CD4-positive, alpha-beta memory T cell (primary cell): ENCODE measurements at regions not wholly inside any gene's neighbourhood (a gene's known extent, or its start where the extent isn't known, plus 50 kb on each side); places are given as distances from the start of the nearest gene placed in this dataset.

Source experiments
- CTCF ChIA-PET: fragments of 350-600 bp; sonication (Branson Sonifier 250); formaldehyde crosslinking; loops from one replicate; lab custom pipeline; 2021; ENCODE audit warnings: inconsistent platforms; ENCODE audit not compliant: partially characterized antibody; lab: Charles Lee
- POLR2A ChIA-PET: fragments of 350-600 bp; sonication (Branson Sonifier 250); formaldehyde crosslinking; loops from one replicate; lab custom pipeline; 2021; ENCODE audit not compliant: partially characterized antibody; lab: Charles Lee
- DNase-seq, 5 donors: peaks; one replicate each; pipeline versions ENCODE4 v3.0.0 to v3.0.0-alpha.2; 2020 to 2022; ENCODE audit warnings: mixed read lengths in 1 of 5
- H3K27ac ChIP-seq: one replicate; pipeline ENCODE4 v1.7.0; 2013; ENCODE audit warnings: low read depth, low read length
- H3K27me3 ChIP-seq: 2 replicates; pipeline ENCODE4 v1.7.0; 2013; ENCODE audit warnings: mild to moderate bottlenecking, low read length, moderate library complexity; ENCODE audit not compliant: insufficient read depth
- H3K36me3 ChIP-seq: 2 replicates; pipeline ENCODE4 v1.7.0; 2013; ENCODE audit warnings: mild to moderate bottlenecking, low read length, moderate library complexity; ENCODE audit not compliant: insufficient read depth
- H3K4me1 ChIP-seq: 2 replicates; pipeline ENCODE4 v1.7.0; 2013; ENCODE audit warnings: mild to moderate bottlenecking, low read length, moderate library complexity; ENCODE audit not compliant: insufficient read depth
- H3K4me3 ChIP-seq, 2 donors: one replicate each; pipeline ENCODE4 v1.7.0; 2013; ENCODE audit warnings: low read length in 2 of 2, mild to moderate bottlenecking in 1 of 2
- H3K9me3 ChIP-seq, 2 donors: one replicate each; pipeline ENCODE4 v1.7.0; 2013; ENCODE audit warnings: low read length in 2 of 2, control low read depth in 1 of 2; ENCODE audit not compliant: control insufficient read depth in 1 of 2
- H3K27ac Mint-ChIP-seq, 7 donors: one replicate each; pipeline ENCODE4 v1.8.0; 2020 to 2021; ENCODE audit warnings: mixed read lengths in 7 of 7, mild to moderate bottlenecking in 6 of 7, inconsistent platforms in 3 of 7, moderate library complexity in 3 of 7
- H3K27me3 Mint-ChIP-seq, 2 donors: one replicate each; pipeline ENCODE4 v1.8.0; 2020 to 2021; ENCODE audit warnings: mixed read lengths in 2 of 2
- H3K36me3 Mint-ChIP-seq, 2 donors: one replicate each; pipeline ENCODE4 v1.8.0; 2020 to 2021; ENCODE audit warnings: mixed read lengths in 2 of 2, inconsistent platforms in 1 of 2, mild to moderate bottlenecking in 1 of 2
- H3K4me1 Mint-ChIP-seq, 4 donors: one replicate each; pipeline ENCODE4 v1.8.0; 2020 to 2021; ENCODE audit warnings: mixed read lengths in 4 of 4, mild to moderate bottlenecking in 1 of 4
- H3K4me3 Mint-ChIP-seq, 8 donors: one replicate each; pipeline ENCODE4 v1.8.0; 2020 to 2021; ENCODE audit warnings: mixed read lengths in 8 of 8, mild to moderate bottlenecking in 7 of 8, moderate library complexity in 6 of 8, inconsistent platforms in 3 of 8
- H3K9me3 Mint-ChIP-seq, 8 donors: one replicate each; pipeline ENCODE4 v1.8.0; 2020 to 2021; ENCODE audit warnings: mixed read lengths in 8 of 8, mild to moderate bottlenecking in 5 of 8, inconsistent platforms in 3 of 8, moderate library complexity in 1 of 8
- intact Hi-C: fragments of 100-400 bp; cut with micrococcal nuclease; formaldehyde crosslinking; loops from one replicate; pipeline ENCODE4 v1.15.1; 2023

DNA sequence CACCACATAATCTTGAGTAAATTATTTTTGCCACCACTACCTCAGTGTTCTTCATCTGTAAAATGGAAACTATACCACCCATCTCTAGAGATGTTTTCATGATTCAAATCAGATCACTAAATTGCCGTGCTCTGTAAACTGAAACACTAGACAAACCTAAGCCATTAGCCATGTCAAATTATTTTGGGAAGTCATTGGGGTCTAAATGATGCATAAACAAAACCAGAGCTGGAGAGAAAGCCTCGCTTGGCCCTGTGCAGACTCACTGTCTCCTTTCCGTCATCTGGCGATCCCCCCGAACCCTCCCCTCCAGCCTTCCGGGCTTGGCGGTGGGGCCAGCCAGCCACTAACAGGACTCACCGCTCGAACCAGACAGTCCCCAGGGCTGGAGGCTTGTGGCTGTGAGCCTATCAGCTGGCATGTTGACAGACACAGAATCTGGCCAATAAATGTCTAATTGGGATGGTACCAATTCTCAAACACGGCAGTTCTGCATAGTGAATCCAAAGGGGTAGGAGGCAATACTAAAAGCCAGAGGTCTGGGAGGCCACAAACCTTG, 256.5 kb downstream of the SEC61B start:
- H3K36me3 ChIP-seq: no peaks in the 10 kb centered on the region
- no peaks in the 10 kb centered on the region for H3K9me3 ChIP-seq
- ChIA-PET POLR2A (no interaction called here), CTCF (no interaction called here)
- intact Hi-C loops: no loop called here
- H3K27me3 ChIP-seq: no peaks in the 10 kb centered on the region
- H3K4me3 ChIP-seq: no peak overlapping the region
- no peaks in the 10 kb centered on the region for H3K4me1 ChIP-seq
- Mint-ChIP-seq H3K27ac (no peak overlapping the region), H3K4me3 (no peak overlapping the region), H3K9me3 (peaks cover 0 to 3% (median 0%) of the 10 kb centered on the region in 8 donors), H3K4me1 (no peaks in the 10 kb centered on the region), H3K36me3 (no peaks in the 10 kb centered on the region), H3K27me3 (peaks cover 5 to 9% of the 10 kb centered on the region in 2 donors)
- no peak overlapping the region for H3K27ac ChIP-seq
- DNase-seq: no peak

GRCh38 chr9:99479929-99480328, 257.8 kb downstream of the SEC61B start:
- POLR2A ChIA-PET: no interaction called here
- H3K4me1 ChIP-seq: no peaks in the 10 kb centered on the region
- H3K4me3 ChIP-seq: no peak overlapping the region
- no peak overlapping the region for H3K27ac ChIP-seq
- H3K27me3 Mint-ChIP-seq: peaks cover 2 to 6% of the 10 kb centered on the region in 2 donors
- H3K27ac Mint-ChIP-seq: no peak overlapping the region
- no peaks in the 10 kb centered on the region for H3K9me3 ChIP-seq
- H3K4me1 Mint-ChIP-seq: no peaks in the 10 kb centered on the region
- DNase-seq: no peak
- H3K36me3 Mint-ChIP-seq: no peaks in the 10 kb centered on the region
- no peak overlapping the region for H3K4me3 Mint-ChIP-seq
- intact Hi-C loops: no loop called here
- H3K36me3 ChIP-seq: no peaks in the 10 kb centered on the region
- no peaks in the 10 kb centered on the region for H3K27me3 ChIP-seq
- CTCF ChIA-PET: no interaction called here
- peaks cover 0 to 4% (median 0%) of the 10 kb centered on the region in 8 donors for H3K9me3 Mint-ChIP-seq

GRCh38 chr9:99485459-99485858, 263.4 kb downstream of the SEC61B start:
- ChIA-PET CTCF (no interaction called here), POLR2A (no interaction called here)
- Mint-ChIP-seq H3K4me1 (no peaks in the 10 kb centered on the region), H3K27me3 (peaks cover 21 to 22% of the 10 kb centered on the region in 2 donors), H3K27ac (no peak overlapping the region), H3K36me3 (no peaks in the 10 kb centered on the region), H3K4me3 (no peak overlapping the region), H3K9me3 (peaks cover 0 to 11% (median 2%) of the 10 kb centered on the region in 8 donors)
- Histone ChIP-seq H3K36me3 (no peaks in the 10 kb centered on the region), H3K27ac (no peak overlapping the region), H3K4me1 (no peaks in the 10 kb centered on the region), H3K9me3 (no peaks in the 10 kb centered on the region), H3K4me3 (no peak overlapping the region), H3K27me3 (no peaks in the 10 kb centered on the region)
- DNase-seq: no peak
- intact Hi-C loops: no loop called here

DNA sequence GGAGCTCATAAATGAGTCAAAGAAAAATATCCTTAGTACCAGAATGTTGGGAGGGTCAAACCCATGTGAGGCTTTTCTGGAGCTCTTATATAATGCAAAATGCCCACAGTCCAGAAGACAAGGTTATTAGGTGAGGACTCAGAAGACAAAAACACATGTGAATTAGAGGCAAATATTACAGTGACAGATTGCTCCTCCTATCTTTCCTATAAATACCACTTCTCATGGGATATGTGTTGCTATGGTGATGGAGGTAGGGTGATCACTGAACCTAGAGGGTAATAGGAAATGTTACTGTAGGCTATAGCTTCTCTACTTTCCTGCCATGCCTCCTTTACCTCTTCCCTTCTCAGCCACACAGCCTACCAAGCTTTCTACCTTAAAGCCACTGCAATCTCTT, 264.6 kb downstream of the SEC61B start:
- Histone ChIP-seq H3K9me3 (no peaks in the 10 kb centered on the region), H3K36me3 (no peaks in the 10 kb centered on the region), H3K4me3 (no peak overlapping the region), H3K4me1 (no peaks in the 10 kb centered on the region), H3K27ac (no peak overlapping the region), H3K27me3 (no peaks in the 10 kb centered on the region)
- H3K4me3 Mint-ChIP-seq: no peak overlapping the region
- H3K27me3 Mint-ChIP-seq: peaks cover 21 to 29% of the 10 kb centered on the region in 2 donors
- no peaks in the 10 kb centered on the region for H3K4me1 Mint-ChIP-seq
- no peak overlapping the region for H3K27ac Mint-ChIP-seq
- intact Hi-C loops: no loop called here
- CTCF ChIA-PET: interaction anchor here (1.3 kb wide), 1 partner anchor 10 kb away, joined by 5 read pairs; no protein-coding TSS in a partner anchor
- H3K9me3 Mint-ChIP-seq: peaks cover 0 to 11% (median 0%) of the 10 kb centered on the region in 8 donors
- H3K36me3 Mint-ChIP-seq: no peaks in the 10 kb centered on the region
- no peak for DNase-seq
- POLR2A ChIA-PET: no interaction called here

DNA sequence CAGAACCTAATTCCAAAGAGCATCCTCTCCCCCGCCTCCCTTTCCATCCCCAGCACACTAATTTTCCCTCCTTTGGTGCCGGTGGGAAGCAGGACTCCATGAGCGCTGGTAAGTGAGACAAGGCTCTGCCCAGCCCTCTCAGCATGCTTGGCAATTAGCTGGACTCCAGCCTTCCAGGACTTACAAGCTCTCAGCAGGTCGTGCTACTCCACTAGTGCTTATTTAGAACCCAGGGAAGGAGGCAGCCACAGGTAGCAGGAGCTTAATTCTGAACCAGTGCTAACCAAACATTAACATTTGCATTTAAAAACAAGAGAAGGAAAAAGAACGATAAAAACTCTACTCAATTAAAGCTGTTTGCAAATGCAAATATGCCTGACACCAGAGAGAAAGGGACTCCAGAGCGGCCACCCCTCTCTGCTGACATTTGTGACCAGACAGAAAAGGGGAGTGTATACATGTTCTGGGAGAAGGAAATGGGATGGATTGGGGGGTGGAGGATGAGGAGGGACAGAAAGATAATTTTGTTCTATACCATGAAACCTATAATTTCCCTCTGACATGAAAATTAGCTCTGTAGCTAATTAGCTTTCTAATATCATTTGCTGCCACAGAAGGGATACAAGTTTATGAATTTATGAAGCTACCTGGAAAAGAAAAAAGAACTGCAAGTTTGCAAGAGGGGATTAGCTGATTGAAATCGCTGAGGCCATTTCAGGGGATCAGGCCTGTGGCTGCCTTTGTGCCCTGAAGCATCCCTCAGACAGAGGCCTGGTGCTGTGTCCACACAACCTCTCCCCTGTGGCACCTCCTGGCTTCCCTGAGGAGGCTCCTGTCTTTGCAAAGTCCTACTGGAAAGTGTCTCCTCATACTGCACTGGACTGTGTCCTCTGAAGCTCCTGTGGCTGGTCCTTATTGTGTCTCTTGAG, 266.3 kb downstream of the SEC61B start:
- peaks cover 27 to 36% of the 10 kb centered on the region in 2 donors for H3K27me3 Mint-ChIP-seq
- POLR2A ChIA-PET: no interaction called here

DNA sequence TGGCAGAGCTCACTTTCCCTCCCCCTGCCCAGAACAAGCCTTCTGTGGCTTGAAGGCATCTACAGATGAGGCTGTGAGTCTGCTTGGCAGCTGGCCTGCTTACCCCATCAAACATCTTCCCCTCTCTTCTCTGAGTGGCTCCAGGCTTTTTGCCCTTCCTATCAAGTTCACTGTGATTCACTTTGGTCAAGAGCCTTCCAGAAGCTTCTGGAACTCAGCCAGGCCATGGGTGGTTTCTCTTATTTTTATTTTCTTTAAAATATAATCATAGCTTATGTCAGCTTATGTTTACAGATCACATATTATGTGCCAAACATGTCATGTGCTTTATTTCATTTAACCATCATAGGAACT, 267.0 kb downstream of the SEC61B start:
- H3K27me3 Mint-ChIP-seq: peaks cover 27 to 38% of the 10 kb centered on the region in 2 donors
- no peaks in the 10 kb centered on the region for H3K27me3 ChIP-seq
- H3K4me3 ChIP-seq: no peak overlapping the region
- H3K4me1 Mint-ChIP-seq: peaks cover 0 to 1% (median 0%) of the 10 kb centered on the region in 4 donors
- H3K4me1 ChIP-seq: no peaks in the 10 kb centered on the region
- no peak overlapping the region for H3K4me3 Mint-ChIP-seq
- ChIA-PET CTCF (interaction anchor here (1.0 kb wide), 1 partner anchor 15 kb away, joined by 3 read pairs; no protein-coding TSS in a partner anchor), POLR2A (no interaction called here)
- DNase-seq: no peak
- H3K9me3 ChIP-seq: no peaks in the 10 kb centered on the region
- H3K36me3 Mint-ChIP-seq: no peaks in the 10 kb centered on the region
- H3K9me3 Mint-ChIP-seq: peaks cover 0 to 9% (median 0%) of the 10 kb centered on the region in 8 donors
- no peaks in the 10 kb centered on the region for H3K36me3 ChIP-seq
- H3K27ac ChIP-seq: no peak overlapping the region
- no peak overlapping the region for H3K27ac Mint-ChIP-seq
- intact Hi-C loops: no loop called here

More for the DNA sequence above, 266.3 kb downstream of the SEC61B start:
- H3K9me3 Mint-ChIP-seq: peaks cover 0 to 11% (median 0%) of the 10 kb centered on the region in 8 donors
- intact Hi-C loops: no loop called here
- H3K27ac Mint-ChIP-seq: no peak overlapping the region
- CTCF ChIA-PET: interaction anchor here (1.0 kb wide), 1 partner anchor 14 kb away, joined by 3 read pairs; no protein-coding TSS in a partner anchor
- Histone ChIP-seq H3K9me3 (no peaks in the 10 kb centered on the region), H3K27me3 (no peaks in the 10 kb centered on the region), H3K36me3 (no peaks in the 10 kb centered on the region), H3K4me3 (no peak overlapping the region), H3K4me1 (no peaks in the 10 kb centered on the region), H3K27ac (no peak overlapping the region)
- DNase-seq: no peak
- H3K4me1 Mint-ChIP-seq: peaks cover 0 to 1% (median 0%) of the 10 kb centered on the region in 4 donors
- H3K36me3 Mint-ChIP-seq: no peaks in the 10 kb centered on the region
- no peak overlapping the region for H3K4me3 Mint-ChIP-seq

- no peaks in the 10 kb centered on the region for H3K36me3 ChIP-seq
- ChIA-PET CTCF (no interaction called here), POLR2A (no interaction called here)
- Mint-ChIP-seq H3K36me3 (no peaks in the 10 kb centered on the region), H3K9me3 (peaks cover 0 to 1% (median 0%) of the 10 kb centered on the region in 8 donors), H3K4me1 (peaks cover 0 to 1% (median 0%) of the 10 kb centered on the region in 4 donors), H3K27me3 (peaks cover 27 to 33% of the 10 kb centered on the region in 2 donors), H3K4me3 (no peak overlapping the region), H3K27ac (no peak overlapping the region)
- no peaks in the 10 kb centered on the region for H3K4me1 ChIP-seq
- no peak overlapping the region for H3K27ac ChIP-seq
- H3K9me3 ChIP-seq: no peaks in the 10 kb centered on the region
- intact Hi-C loops: no loop called here
- DNase-seq: no peak
- no peak overlapping the region for H3K4me3 ChIP-seq
- H3K27me3 ChIP-seq: no peaks in the 10 kb centered on the region
These were observed 268.6 kb downstream of the SEC61B start for GRCh38 chr9:99490729-99491128.
